ENCODE measurements at regions not wholly inside any gene's neighbourhood (a gene's known extent, or its start where the extent isn't known, plus 50 kb on each side); places are given as distances from the start of the nearest gene placed in this dataset.

- no peak overlapping the region for H3K9ac ChIP-seq (ENCODE audit: extremely low read depth, insufficient read length, low read length)
- no peak overlapping the region for H2AK5ac ChIP-seq (ENCODE audit: insufficient read length, low read length)
- H2BK120ac ChIP-seq (ENCODE audit: low read depth, low read length, poor library complexity, severe bottlenecking), result no peak overlapping the region
- no peaks in the 10 kb centered on the region for H3K23me2 ChIP-seq (ENCODE audit: insufficient read length, low read depth, low read length, poor library complexity, severe bottlenecking)
- H3K4me1 ChIP-seq (ENCODE audit: insufficient read depth, low read length), result no peaks in the 10 kb centered on the region; the same call in 1 of the 2 replicates
- H3T11ph ChIP-seq (ENCODE audit: low read length), result no peak overlapping the region
- no peak overlapping the region for H2BK5ac ChIP-seq (ENCODE audit: insufficient read length, low read length)
- Mint-ChIP-seq H3K27ac (no peak overlapping the region), H3K4me3 (no peak overlapping the region), H3K27me3 (ENCODE audit: low read depth) (peaks cover 50% of the 10 kb centered on the region), H3K9me3 (no peaks in the 10 kb centered on the region), H3K4me1 (peaks cover 13 to 18% of the 10 kb centered on the region in 2 experiments), H3K36me3 (ENCODE audit: insufficient read depth in 1 of 3, low read depth in 3 of 3) (no peaks in the 10 kb centered on the region; a peak in 1 of 7 replicates)
- H4K5ac ChIP-seq (ENCODE audit: insufficient read length, low read depth, low read length), result no peak overlapping the region
- H4K8ac ChIP-seq (replicated peaks; ENCODE audit: insufficient read length, low read depth, low read length), result no peak overlapping the region
- no peaks in the 10 kb centered on the region for H3K27me3 ChIP-seq (ENCODE audit: insufficient read depth, low read length)
- WGBS (ENCODE audit: extremely low coverage, insufficient read length, low lambda C conversion rate), result no CpG with 5 or more reads among the region's 9 CpGs
- H3K79me2 ChIP-seq (ENCODE audit: insufficient read depth, low read length), result no peaks in the 10 kb centered on the region
- H3K56ac ChIP-seq (ENCODE audit: insufficient read length, low read depth, low read length), result no peak overlapping the region
- no peak for DNase-seq
- H2BK12ac ChIP-seq (ENCODE audit: insufficient read length, low read depth, low read length), result no peak overlapping the region
- no peak overlapping the region for H3K27ac ChIP-seq (ENCODE audit: insufficient read length, low read depth, low read length)
- no peaks in the 10 kb centered on the region for H3K79me1 ChIP-seq (ENCODE audit: insufficient read depth, low read depth, low read length, poor library complexity, severe bottlenecking)
- no peak overlapping the region for H2AFZ ChIP-seq (ENCODE audit: low read length)
- TF ChIP-seq, protein P1, sequence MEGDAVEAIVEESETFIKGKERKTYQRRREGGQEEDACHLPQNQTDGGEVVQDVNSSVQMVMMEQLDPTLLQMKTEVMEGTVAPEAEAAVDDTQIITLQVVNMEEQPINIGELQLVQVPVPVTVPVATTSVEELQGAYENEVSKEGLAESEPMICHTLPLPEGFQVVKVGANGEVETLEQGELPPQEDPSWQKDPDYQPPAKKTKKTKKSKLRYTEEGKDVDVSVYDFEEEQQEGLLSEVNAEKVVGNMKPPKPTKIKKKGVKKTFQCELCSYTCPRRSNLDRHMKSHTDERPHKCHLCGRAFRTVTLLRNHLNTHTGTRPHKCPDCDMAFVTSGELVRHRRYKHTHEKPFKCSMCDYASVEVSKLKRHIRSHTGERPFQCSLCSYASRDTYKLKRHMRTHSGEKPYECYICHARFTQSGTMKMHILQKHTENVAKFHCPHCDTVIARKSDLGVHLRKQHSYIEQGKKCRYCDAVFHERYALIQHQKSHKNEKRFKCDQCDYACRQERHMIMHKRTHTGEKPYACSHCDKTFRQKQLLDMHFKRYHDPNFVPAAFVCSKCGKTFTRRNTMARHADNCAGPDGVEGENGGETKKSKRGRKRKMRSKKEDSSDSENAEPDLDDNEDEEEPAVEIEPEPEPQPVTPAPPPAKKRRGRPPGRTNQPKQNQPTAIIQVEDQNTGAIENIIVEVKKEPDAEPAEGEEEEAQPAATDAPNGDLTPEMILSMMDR (conservative IDR thresholded peaks at IDR 0.05), result no peak
- no peak overlapping the region for H2BK15ac ChIP-seq (ENCODE audit: low read depth, low read length)
- no peaks in the 10 kb centered on the region for H3K9me3 ChIP-seq (ENCODE audit: control insufficient read depth, low read depth, low read length)
- no peaks in the 10 kb centered on the region for H4K20me1 ChIP-seq (ENCODE audit: control insufficient read depth, insufficient read depth, insufficient read length)
- H3K4me2 ChIP-seq (ENCODE audit: insufficient read depth, insufficient read length, low read length), result no peak overlapping the region
- H3K23ac ChIP-seq (ENCODE audit: insufficient read length, low read depth, low read length), result no peak overlapping the region
- no peak overlapping the region for H3K4ac ChIP-seq (ENCODE audit: low read depth, low read length)
- no peak overlapping the region for H4K91ac ChIP-seq (ENCODE audit: insufficient read length, low read depth, low read length)
- no peak overlapping the region for H3K18ac ChIP-seq (ENCODE audit: insufficient read length, low read depth, low read length)
- no peak overlapping the region for H2BK20ac ChIP-seq (ENCODE audit: low read depth, low read length, poor library complexity, severe bottlenecking)
- H3K14ac ChIP-seq (ENCODE audit: insufficient read depth, low read length), result no peak overlapping the region
Measured at GRCh38 chr11:134794192-134794591, 382.1 kb upstream of the B3GAT1 start.
